Keratinocyte (primary cell): ENCODE measurements at regions not wholly inside any gene's neighbourhood (a gene's known extent, or its start where the extent isn't known, plus 50 kb on each side); places are given as distances from the start of the nearest gene placed in this dataset.

Experiments used
- DNase-seq: peaks from one replicate; pipeline ENCODE4 v3.0.0-alpha.2; 2011; ENCODE audit warnings: low read depth, missing footprints, low spot score
- FAIRE-seq: peaks from 2 replicates; lab custom pipeline; 2011; peaks lifted over from hg19 to GRCh38; lab: Jason Lieb, UNC
- H2AFZ ChIP-seq: 2 replicates; pipeline ENCODE4 v1.6.0; 2012; ENCODE audit warnings: low read length, control low read depth, inconsistent platforms; ENCODE audit not compliant: control insufficient read depth
- H3K27ac ChIP-seq: 2 replicates; pipeline ENCODE4 v1.5.1; 2011; ENCODE audit warnings: low read length; ENCODE audit not compliant: control insufficient read depth, insufficient read depth
- H3K27me3 ChIP-seq: 3 replicates; pipeline ENCODE4 v1.6.0; 2011; ENCODE audit warnings: low read length; ENCODE audit not compliant: control insufficient read depth, insufficient read depth; ENCODE audit errors: extremely low read depth
- H3K36me3 ChIP-seq, 2 experiments: 2 replicates in 1 of 2; 3 replicates in 1 of 2; pipeline ENCODE4 v1.5.1; 2011; ENCODE audit warnings: low read length in 2 of 2, mild to moderate bottlenecking in 1 of 2; ENCODE audit not compliant: control insufficient read depth in 2 of 2, insufficient read depth in 2 of 2; ENCODE audit errors: extremely low read depth in 1 of 2
- H3K4me1 ChIP-seq: 3 replicates; pipeline ENCODE4 v1.5.1; 2011; ENCODE audit warnings: low read length; ENCODE audit not compliant: control insufficient read depth, insufficient read depth; ENCODE audit errors: extremely low read depth
- H3K4me2 ChIP-seq: 3 replicates; pipeline ENCODE4 v1.6.0; 2011; ENCODE audit warnings: low read depth, low read length; ENCODE audit not compliant: control insufficient read depth, insufficient read depth; ENCODE audit errors: extremely low read depth
- H3K4me3 ChIP-seq, 3 experiments: fragments of 200-600 bp in 1 of 3; sonication (generic) in 1 of 3; 2 replicates in 2 of 3; 3 replicates in 1 of 3; pipeline ENCODE4 v1.5.1; 2011 to 2016; ENCODE audit warnings: low read length in 3 of 3, mild to moderate bottlenecking in 3 of 3, control low read depth in 2 of 3, inconsistent platforms in 1 of 3, low read depth in 1 of 3, mixed read lengths in 1 of 3, mixed run types in 1 of 3, moderate library complexity in 1 of 3; ENCODE audit not compliant: control insufficient read depth in 2 of 3, insufficient read depth in 2 of 3; ENCODE audit errors: extremely low read depth in 1 of 3
- H3K79me2 ChIP-seq: 2 replicates; pipeline ENCODE4 v1.6.0; 2012; ENCODE audit warnings: low read length; ENCODE audit not compliant: control insufficient read depth, insufficient read depth
- H3K9ac ChIP-seq: 3 replicates; pipeline ENCODE4 v1.6.0; 2011; ENCODE audit warnings: low read length; ENCODE audit not compliant: control insufficient read depth, insufficient read depth; ENCODE audit errors: extremely low read depth
- H3K9me1 ChIP-seq: 3 replicates; pipeline ENCODE4 v1.6.0; 2011; ENCODE audit warnings: low read length; ENCODE audit not compliant: control insufficient read depth, insufficient read depth; ENCODE audit errors: extremely low read depth
- H3K9me3 ChIP-seq: 2 replicates; pipeline ENCODE4 v1.5.1; 2012; ENCODE audit warnings: low read depth, low read length; ENCODE audit not compliant: control insufficient read depth
- H4K20me1 ChIP-seq: 3 replicates; pipeline ENCODE4 v1.6.0; 2011; ENCODE audit warnings: low read length; ENCODE audit not compliant: control insufficient read depth, insufficient read depth; ENCODE audit errors: extremely low read depth
- EZH2 ChIP-seq: IDR thresholded peaks from one replicate; pipeline ENCODE4 v1.6.1; 2012; ENCODE audit warnings: inconsistent platforms, mild to moderate bottlenecking, low read length, moderate library complexity
- dilution Hi-C: fragments of 300-500 bp; cut with MboI; formaldehyde crosslinking; loops from one replicate; pipeline ENCODE4 v1.7.0; 2020; ENCODE audit warnings: low sequenced_read_pairs; ENCODE audit not compliant: extremely low pct_ligation_motif_present
- TF ChIP-seq, protein P1 (sequence below), 3 experiments: IDR thresholded peaks in 1 of 3; conservative IDR thresholded peaks in 1 of 3; optimal IDR thresholded peaks in 1 of 3; 2 replicates in 2 of 3; 3 replicates in 1 of 3; pipeline versions ENCODE3 to v1.5.1; 2011; ENCODE audit warnings: low read length in 3 of 3, mild to moderate bottlenecking in 3 of 3, moderate library complexity in 2 of 3, control low read depth in 1 of 3, inconsistent platforms in 1 of 3; ENCODE audit not compliant: insufficient read depth in 2 of 3; ENCODE audit errors: extremely low read depth in 1 of 3

GRCh38 chr3:6182909-6183308 lies 678.0 kb upstream of the GRM7 start:
- Histone ChIP-seq H3K27ac (no peak overlapping the region), H3K4me3 (no peak overlapping the region), H4K20me1 (no peaks in the 10 kb centered on the region), H3K9me3 (no peaks in the 10 kb centered on the region), H3K36me3 (no peaks in the 10 kb centered on the region), H3K9ac (no peak overlapping the region), H3K79me2 (no peaks in the 10 kb centered on the region), H3K4me2 (no peak overlapping the region), H3K4me1 (no peaks in the 10 kb centered on the region), H3K9me1 (no peaks in the 10 kb centered on the region), H3K27me3 (no peaks in the 10 kb centered on the region), H2AFZ (no peak overlapping the region)
- DNase-seq (no peak), FAIRE-seq (no peak)
- dilution Hi-C loops, result no loop called here
- no peak for TF ChIP-seq EZH2
- TF ChIP-seq, protein P1, sequence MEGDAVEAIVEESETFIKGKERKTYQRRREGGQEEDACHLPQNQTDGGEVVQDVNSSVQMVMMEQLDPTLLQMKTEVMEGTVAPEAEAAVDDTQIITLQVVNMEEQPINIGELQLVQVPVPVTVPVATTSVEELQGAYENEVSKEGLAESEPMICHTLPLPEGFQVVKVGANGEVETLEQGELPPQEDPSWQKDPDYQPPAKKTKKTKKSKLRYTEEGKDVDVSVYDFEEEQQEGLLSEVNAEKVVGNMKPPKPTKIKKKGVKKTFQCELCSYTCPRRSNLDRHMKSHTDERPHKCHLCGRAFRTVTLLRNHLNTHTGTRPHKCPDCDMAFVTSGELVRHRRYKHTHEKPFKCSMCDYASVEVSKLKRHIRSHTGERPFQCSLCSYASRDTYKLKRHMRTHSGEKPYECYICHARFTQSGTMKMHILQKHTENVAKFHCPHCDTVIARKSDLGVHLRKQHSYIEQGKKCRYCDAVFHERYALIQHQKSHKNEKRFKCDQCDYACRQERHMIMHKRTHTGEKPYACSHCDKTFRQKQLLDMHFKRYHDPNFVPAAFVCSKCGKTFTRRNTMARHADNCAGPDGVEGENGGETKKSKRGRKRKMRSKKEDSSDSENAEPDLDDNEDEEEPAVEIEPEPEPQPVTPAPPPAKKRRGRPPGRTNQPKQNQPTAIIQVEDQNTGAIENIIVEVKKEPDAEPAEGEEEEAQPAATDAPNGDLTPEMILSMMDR (optimal IDR thresholded peaks at IDR 0.05 in 1 of 3, IDR thresholded peaks at IDR 0.05 in 1 of 3, conservative IDR thresholded peaks at IDR 0.05 in 1 of 3; ENCODE audit: extremely low read depth in 1 of 3, insufficient read depth in 2 of 3, low read length in 3 of 3), result no peak

GRCh38 chr3:6189384-6189783 lies 671.5 kb upstream of the GRM7 start:
- H3K4me3 ChIP-seq, result no peak overlapping the region
- no peaks in the 10 kb centered on the region for H3K36me3 ChIP-seq
- H3K9me1 ChIP-seq, result no peaks in the 10 kb centered on the region
- H3K9ac ChIP-seq, result no peak overlapping the region
- DNase-seq (no peak), FAIRE-seq (no peak)
- no peaks in the 10 kb centered on the region for H3K9me3 ChIP-seq
- no peaks in the 10 kb centered on the region for H3K4me1 ChIP-seq
- H3K4me2 ChIP-seq, result no peak overlapping the region
- H3K27me3 ChIP-seq, result no peaks in the 10 kb centered on the region
- H3K79me2 ChIP-seq, result no peaks in the 10 kb centered on the region
- H2AFZ ChIP-seq, result no peak overlapping the region
- no peak overlapping the region for H3K27ac ChIP-seq
- no peaks in the 10 kb centered on the region for H4K20me1 ChIP-seq
- no peak for TF ChIP-seq EZH2
- TF ChIP-seq, protein P1 (optimal IDR thresholded peaks at IDR 0.05 in 1 of 3, IDR thresholded peaks at IDR 0.05 in 1 of 3, conservative IDR thresholded peaks at IDR 0.05 in 1 of 3; ENCODE audit: extremely low read depth in 1 of 3, insufficient read depth in 2 of 3, low read length in 3 of 3), result no peak
- dilution Hi-C loops, result no loop called here
